ENCODE measurements at regions not wholly inside any gene's neighbourhood (a gene's known extent, or its start where the extent isn't known, plus 50 kb on each side); places are given as distances from the start of the nearest gene placed in this dataset.

DNA sequence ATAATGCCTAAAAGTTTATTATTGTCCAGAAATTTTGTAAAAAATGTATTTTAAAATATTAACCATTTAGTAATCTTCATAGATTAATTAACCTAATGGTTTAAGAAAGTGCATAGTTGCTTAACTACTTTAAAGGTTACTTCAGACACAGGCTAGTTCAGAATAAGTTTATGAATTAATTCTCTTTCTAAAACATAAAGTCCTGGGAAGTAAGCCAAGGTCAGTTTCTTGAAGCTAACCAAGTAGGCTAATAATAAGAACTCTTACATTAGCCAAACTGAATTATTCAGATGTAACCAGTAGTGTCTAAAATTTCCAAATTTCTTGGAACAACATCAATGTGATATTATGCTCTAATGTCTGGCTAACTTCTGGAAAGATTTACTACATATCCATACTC is 790.4 kb downstream of the NCAM2 start:
- TF ChIP-seq, protein P1, sequence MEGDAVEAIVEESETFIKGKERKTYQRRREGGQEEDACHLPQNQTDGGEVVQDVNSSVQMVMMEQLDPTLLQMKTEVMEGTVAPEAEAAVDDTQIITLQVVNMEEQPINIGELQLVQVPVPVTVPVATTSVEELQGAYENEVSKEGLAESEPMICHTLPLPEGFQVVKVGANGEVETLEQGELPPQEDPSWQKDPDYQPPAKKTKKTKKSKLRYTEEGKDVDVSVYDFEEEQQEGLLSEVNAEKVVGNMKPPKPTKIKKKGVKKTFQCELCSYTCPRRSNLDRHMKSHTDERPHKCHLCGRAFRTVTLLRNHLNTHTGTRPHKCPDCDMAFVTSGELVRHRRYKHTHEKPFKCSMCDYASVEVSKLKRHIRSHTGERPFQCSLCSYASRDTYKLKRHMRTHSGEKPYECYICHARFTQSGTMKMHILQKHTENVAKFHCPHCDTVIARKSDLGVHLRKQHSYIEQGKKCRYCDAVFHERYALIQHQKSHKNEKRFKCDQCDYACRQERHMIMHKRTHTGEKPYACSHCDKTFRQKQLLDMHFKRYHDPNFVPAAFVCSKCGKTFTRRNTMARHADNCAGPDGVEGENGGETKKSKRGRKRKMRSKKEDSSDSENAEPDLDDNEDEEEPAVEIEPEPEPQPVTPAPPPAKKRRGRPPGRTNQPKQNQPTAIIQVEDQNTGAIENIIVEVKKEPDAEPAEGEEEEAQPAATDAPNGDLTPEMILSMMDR (IDR thresholded peaks at IDR 0.05), result no peak
- TF ChIP-seq POLR2AphosphoS5 (IDR thresholded peaks at IDR 0.05) (no peak), EP300 (IDR thresholded peaks at IDR 0.05) (no peak), POLR2A (IDR thresholded peaks at IDR 0.05) (no peak)

Measured in upper lobe of left lung (tissue), 4 donors.